ENCODE measurements at regions not wholly inside any gene's neighbourhood (a gene's known extent, or its start where the extent isn't known, plus 50 kb on each side); places are given as distances from the start of the nearest gene placed in this dataset.
"Not testable (repeated sequence)": the region's sequence is repeated elsewhere in the genome, so short reads cannot be mapped to it uniquely, and the experiment has no call there.

- H3K27ac ChIP-seq (ENCODE audit: low read depth, low read length); H3K27ac Mint-ChIP-seq; H3K4me1 Mint-ChIP-seq; H3K36me3 ChIP-seq (ENCODE audit: insufficient read depth, low read length); CTCF ChIA-PET (ENCODE audit: partially characterized antibody); H3K4me3 ChIP-seq (ENCODE audit: low read length in 2 of 2); DNase-seq; H3K9me3 ChIP-seq (ENCODE audit: control insufficient read depth in 1 of 2, low read length in 2 of 2); H3K4me1 ChIP-seq (ENCODE audit: insufficient read depth, low read length); H3K27me3 ChIP-seq (ENCODE audit: insufficient read depth, low read length); H3K4me3 Mint-ChIP-seq; H3K36me3 Mint-ChIP-seq; intact Hi-C loops (cut with micrococcal nuclease); POLR2A ChIA-PET (ENCODE audit: partially characterized antibody); H3K9me3 Mint-ChIP-seq: not testable (repeated sequence)
- peaks cover 9 to 11% of the 10 kb centered on the region in 2 donors for H3K27me3 Mint-ChIP-seq
Observed at GRCh38 chr5:67779893-67780623, 435.5 kb upstream of the PIK3R1 start.

GRCh38 chr5:67774786-67775185 is 440.8 kb upstream of the PIK3R1 start:
- H3K4me1 Mint-ChIP-seq = peaks cover 0 to 2% (median 0%) of the 10 kb centered on the region in 4 donors
- Histone ChIP-seq H3K36me3 (ENCODE audit: insufficient read depth, low read length) (no peaks in the 10 kb centered on the region), H3K27ac (ENCODE audit: low read depth, low read length) (no peak overlapping the region), H3K4me3 (ENCODE audit: low read length in 2 of 2) (no peak overlapping the region), H3K9me3 (ENCODE audit: control insufficient read depth in 1 of 2, low read length in 2 of 2) (no peaks in the 10 kb centered on the region), H3K4me1 (ENCODE audit: insufficient read depth, low read length) (no peaks in the 10 kb centered on the region), H3K27me3 (ENCODE audit: insufficient read depth, low read length) (no peaks in the 10 kb centered on the region)
- ChIA-PET CTCF (ENCODE audit: partially characterized antibody) (interaction anchor here (0.7 kb wide), 1 partner anchor 277 kb away, joined by 3 read pairs; no protein-coding TSS in a partner anchor), POLR2A (ENCODE audit: partially characterized antibody) (no interaction called here)
- intact Hi-C loops (cut with micrococcal nuclease) = no loop called here
- H3K27me3 Mint-ChIP-seq = peaks cover 9 to 16% of the 10 kb centered on the region in 2 donors
- no peak overlapping the region for H3K4me3 Mint-ChIP-seq
- H3K36me3 Mint-ChIP-seq = no peaks in the 10 kb centered on the region
- H3K27ac Mint-ChIP-seq = no peak overlapping the region
- DNase-seq = no peak
- peaks cover 0 to 7% (median 0%) of the 10 kb centered on the region in 8 donors for H3K9me3 Mint-ChIP-seq

- no peak for DNase-seq
- ChIA-PET CTCF (ENCODE audit: partially characterized antibody) (no interaction called here), POLR2A (ENCODE audit: partially characterized antibody) (no interaction called here)
- Mint-ChIP-seq H3K9me3 (peaks cover 0 to 7% (median 0%) of the 10 kb centered on the region in 8 donors), H3K4me3 (no peak overlapping the region), H3K27me3 (peaks cover 8 to 16% of the 10 kb centered on the region in 2 donors), H3K36me3 (no peaks in the 10 kb centered on the region), H3K27ac (no peak overlapping the region), H3K4me1 (no peaks in the 10 kb centered on the region)
- Histone ChIP-seq H3K9me3 (ENCODE audit: control insufficient read depth in 1 of 2, low read length in 2 of 2) (no peaks in the 10 kb centered on the region), H3K27ac (ENCODE audit: low read depth, low read length) (no peak overlapping the region), H3K4me1 (ENCODE audit: insufficient read depth, low read length) (no peaks in the 10 kb centered on the region), H3K36me3 (ENCODE audit: insufficient read depth, low read length) (no peaks in the 10 kb centered on the region), H3K4me3 (ENCODE audit: low read length in 2 of 2) (no peak overlapping the region), H3K27me3 (ENCODE audit: insufficient read depth, low read length) (no peaks in the 10 kb centered on the region)
- intact Hi-C loops (cut with micrococcal nuclease) = no loop called here
Observed at GRCh38 chr5:67774267-67774552, 441.3 kb upstream of the PIK3R1 start.

DNA sequence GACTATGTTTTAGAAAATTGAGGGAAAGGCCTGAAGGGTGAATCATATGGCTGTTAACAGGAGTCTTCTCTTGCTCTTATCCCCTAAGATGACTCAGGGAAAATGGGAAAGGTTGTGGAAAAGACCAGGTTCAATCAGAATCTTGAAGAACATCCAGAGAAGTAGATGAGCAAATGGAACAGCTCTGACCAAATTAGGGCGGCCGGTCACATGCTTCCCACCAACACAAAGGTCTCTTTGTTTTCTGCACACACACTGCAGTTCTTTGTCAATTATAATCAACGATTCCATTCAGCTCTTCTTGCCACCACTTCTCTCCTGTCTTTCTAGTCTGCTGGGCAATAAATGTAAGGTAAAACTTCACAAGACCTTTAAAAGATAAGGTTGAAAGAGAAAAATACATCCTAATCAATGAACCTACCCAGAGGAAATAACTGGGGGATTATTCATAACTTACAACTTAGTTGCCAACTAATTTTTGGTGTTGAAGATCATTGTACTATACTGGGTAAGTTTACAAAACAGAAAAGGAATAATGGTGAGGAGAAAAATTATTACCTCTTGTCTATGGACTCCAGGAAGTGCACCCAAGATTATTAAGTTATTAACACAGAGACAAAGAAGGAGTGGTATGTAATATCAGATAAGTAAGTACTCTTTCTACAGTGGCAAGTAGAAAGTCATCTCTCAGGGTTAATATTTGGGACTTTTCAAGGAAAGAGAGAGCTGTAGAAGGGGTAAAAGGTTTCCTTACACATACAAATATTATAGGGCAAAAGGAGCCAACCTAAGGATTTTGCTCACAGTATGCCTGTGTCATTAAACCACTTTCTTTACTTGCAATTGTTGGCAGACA is 441.9 kb upstream of the PIK3R1 start:
- no peak overlapping the region for H3K27ac Mint-ChIP-seq
- POLR2A ChIA-PET (ENCODE audit: partially characterized antibody) = no interaction called here
- H3K4me1 Mint-ChIP-seq = no peaks in the 10 kb centered on the region
- H3K36me3 Mint-ChIP-seq = no peaks in the 10 kb centered on the region
- no peak overlapping the region for H3K4me3 Mint-ChIP-seq
- peaks cover 8 to 16% of the 10 kb centered on the region in 2 donors for H3K27me3 Mint-ChIP-seq
- no peaks in the 10 kb centered on the region for H3K36me3 ChIP-seq (ENCODE audit: insufficient read depth, low read length)
- intact Hi-C loops (cut with micrococcal nuclease) = no loop called here
- no peak overlapping the region for H3K27ac ChIP-seq (ENCODE audit: low read depth, low read length)
- no peaks in the 10 kb centered on the region for H3K4me1 ChIP-seq (ENCODE audit: insufficient read depth, low read length)
- no peaks in the 10 kb centered on the region for H3K27me3 ChIP-seq (ENCODE audit: insufficient read depth, low read length)
- CTCF ChIA-PET (ENCODE audit: partially characterized antibody) = no interaction called here
- peaks cover 0 to 7% (median 0%) of the 10 kb centered on the region in 8 donors for H3K9me3 Mint-ChIP-seq
- no peak for DNase-seq
- H3K4me3 ChIP-seq (ENCODE audit: low read length in 2 of 2) = no peak overlapping the region
- H3K9me3 ChIP-seq (ENCODE audit: control insufficient read depth in 1 of 2, low read length in 2 of 2) = no peaks in the 10 kb centered on the region

DNA sequence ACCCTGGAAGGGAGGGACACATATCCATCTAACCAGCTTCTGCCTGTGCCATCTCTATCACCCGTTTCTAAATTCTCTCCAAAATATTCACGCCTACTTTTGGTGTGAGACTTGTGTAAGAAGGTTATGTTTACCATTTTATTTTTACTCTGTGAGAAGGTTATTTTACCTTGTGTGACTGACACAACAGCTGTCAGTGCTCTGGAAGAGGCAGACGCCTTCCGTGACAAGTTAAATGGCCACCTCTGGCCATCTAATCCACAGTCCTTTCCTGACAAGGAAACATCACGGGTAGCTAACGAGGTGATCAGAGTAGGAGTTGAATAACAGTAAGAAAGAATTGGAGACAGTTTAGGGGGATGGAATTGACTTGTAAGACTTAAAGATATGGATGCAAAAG is 443.8 kb upstream of the PIK3R1 start:
- no peaks in the 10 kb centered on the region for H3K4me1 ChIP-seq (ENCODE audit: insufficient read depth, low read length)
- H3K4me3 ChIP-seq (ENCODE audit: low read length in 2 of 2) = no peak overlapping the region
- intact Hi-C loops (cut with micrococcal nuclease) = no loop called here
- no peaks in the 10 kb centered on the region for H3K9me3 ChIP-seq (ENCODE audit: control insufficient read depth in 1 of 2, low read length in 2 of 2)
- Mint-ChIP-seq H3K9me3 (peaks cover 0 to 6% (median 0%) of the 10 kb centered on the region in 8 donors), H3K36me3 (no peaks in the 10 kb centered on the region), H3K4me1 (no peaks in the 10 kb centered on the region), H3K27ac (no peak overlapping the region), H3K4me3 (no peak overlapping the region), H3K27me3 (peaks cover 0 to 10% of the 10 kb centered on the region in 2 donors)
- H3K27ac ChIP-seq (ENCODE audit: low read depth, low read length) = no peak overlapping the region
- H3K27me3 ChIP-seq (ENCODE audit: insufficient read depth, low read length) = no peaks in the 10 kb centered on the region
- no peaks in the 10 kb centered on the region for H3K36me3 ChIP-seq (ENCODE audit: insufficient read depth, low read length)
- no peak for DNase-seq
- ChIA-PET POLR2A (ENCODE audit: partially characterized antibody) (no interaction called here), CTCF (ENCODE audit: partially characterized antibody) (no interaction called here)

DNA sequence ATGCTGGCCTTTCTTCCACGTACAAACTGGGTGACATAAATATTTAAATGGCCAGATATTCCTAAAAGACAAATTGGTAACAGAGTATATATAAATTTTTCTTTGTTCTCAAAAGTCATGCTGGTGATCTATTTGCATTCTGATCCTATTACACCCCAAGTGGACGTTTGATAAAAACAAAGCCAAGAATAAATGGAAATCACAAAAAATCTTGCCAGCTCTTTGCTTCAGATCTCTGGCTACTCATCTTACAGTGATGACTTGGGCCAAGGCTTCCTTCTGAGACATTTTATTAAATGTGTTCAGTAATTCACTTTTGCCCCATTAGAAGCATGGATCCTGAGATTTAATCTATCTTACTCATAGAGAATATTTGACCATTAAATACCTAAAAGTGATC is 444.3 kb upstream of the PIK3R1 start:
- Histone ChIP-seq H3K4me3 (ENCODE audit: low read length in 2 of 2) (no peak overlapping the region), H3K27ac (ENCODE audit: low read depth, low read length) (no peak overlapping the region), H3K4me1 (ENCODE audit: insufficient read depth, low read length) (no peaks in the 10 kb centered on the region), H3K36me3 (ENCODE audit: insufficient read depth, low read length) (no peaks in the 10 kb centered on the region), H3K9me3 (ENCODE audit: control insufficient read depth in 1 of 2, low read length in 2 of 2) (no peaks in the 10 kb centered on the region), H3K27me3 (ENCODE audit: insufficient read depth, low read length) (no peaks in the 10 kb centered on the region)
- H3K27ac Mint-ChIP-seq = no peak overlapping the region
- peaks cover 0 to 6% (median 0%) of the 10 kb centered on the region in 8 donors for H3K9me3 Mint-ChIP-seq
- ChIA-PET POLR2A (ENCODE audit: partially characterized antibody) (no interaction called here), CTCF (ENCODE audit: partially characterized antibody) (no interaction called here)
- H3K4me3 Mint-ChIP-seq = no peak overlapping the region
- intact Hi-C loops (cut with micrococcal nuclease) = no loop called here
- H3K27me3 Mint-ChIP-seq = peaks cover 0 to 9% of the 10 kb centered on the region in 2 donors
- H3K4me1 Mint-ChIP-seq = no peaks in the 10 kb centered on the region
- no peaks in the 10 kb centered on the region for H3K36me3 Mint-ChIP-seq
- DNase-seq = no peak

DNA sequence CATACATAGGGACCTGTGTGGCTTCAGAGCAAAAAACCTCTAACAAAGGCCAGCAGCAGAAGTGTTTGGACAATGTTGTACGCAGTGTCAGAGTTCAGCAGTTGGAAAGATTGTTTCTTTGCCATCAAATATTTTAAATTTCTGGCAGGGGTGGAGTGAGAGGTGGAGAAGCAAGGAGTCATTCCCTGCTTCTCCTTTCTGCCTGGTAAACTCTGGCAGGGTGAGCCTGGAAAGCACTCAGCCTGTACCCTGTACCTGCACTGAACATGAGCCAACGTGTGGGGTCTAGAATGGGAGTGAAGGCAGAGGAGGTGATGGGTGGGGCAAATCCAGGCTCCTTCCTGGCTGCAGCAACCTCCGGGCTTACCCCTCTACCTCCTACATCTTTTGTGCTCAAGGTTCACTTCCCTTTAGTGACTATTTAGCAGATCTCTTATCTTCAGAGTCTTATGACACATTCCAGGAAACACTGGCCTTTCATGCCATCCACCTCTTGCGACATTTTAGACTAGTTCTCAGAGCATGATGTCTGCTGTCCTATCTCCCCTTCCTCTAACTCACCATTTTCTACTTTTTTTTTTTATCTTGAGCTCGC is 445.0 kb upstream of the PIK3R1 start:
- H3K4me3 ChIP-seq (ENCODE audit: low read length in 2 of 2) = no peak overlapping the region
- H3K9me3 Mint-ChIP-seq = peaks cover 0 to 6% (median 0%) of the 10 kb centered on the region in 8 donors
- H3K36me3 Mint-ChIP-seq = no peaks in the 10 kb centered on the region
- H3K4me3 Mint-ChIP-seq = no peak overlapping the region
- no peaks in the 10 kb centered on the region for H3K9me3 ChIP-seq (ENCODE audit: control insufficient read depth in 1 of 2, low read length in 2 of 2)
- H3K27ac ChIP-seq (ENCODE audit: low read depth, low read length) = no peak overlapping the region
- H3K27me3 ChIP-seq (ENCODE audit: insufficient read depth, low read length) = no peaks in the 10 kb centered on the region
- ChIA-PET CTCF (ENCODE audit: partially characterized antibody) (no interaction called here), POLR2A (ENCODE audit: partially characterized antibody) (no interaction called here)
- intact Hi-C loops (cut with micrococcal nuclease) = no loop called here
- H3K36me3 ChIP-seq (ENCODE audit: insufficient read depth, low read length) = no peaks in the 10 kb centered on the region
- no peak for DNase-seq
- H3K27me3 Mint-ChIP-seq = peaks cover 0 to 9% of the 10 kb centered on the region in 2 donors
- H3K4me1 ChIP-seq (ENCODE audit: insufficient read depth, low read length) = no peaks in the 10 kb centered on the region
- H3K4me1 Mint-ChIP-seq = no peaks in the 10 kb centered on the region
- H3K27ac Mint-ChIP-seq = no peak overlapping the region
